Heart left ventricle (tissue), 16 donors: ENCODE measurements at regions not wholly inside any gene's neighbourhood (a gene's known extent, or its start where the extent isn't known, plus 50 kb on each side); places are given as distances from the start of the nearest gene placed in this dataset.

Source experiments
- ATAC-seq, 4 donors: fragments of 200-7000 bp; cut with Tn5 transposase; one replicate each; pipeline ENCODE4 v1.9.1; 2020 to 2022; ENCODE audit warnings: moderate library complexity in 4 of 4, mild to moderate bottlenecking in 3 of 4, moderate number of reproducible peaks in 1 of 4
- DNase-seq, 5 donors: peaks; one replicate each; pipeline ENCODE4 v3.0.0-alpha.2; 2020
- H3K27ac ChIP-seq, 12 donors: fragments of 200-600 bp; sonication (generic) in 4 of 12; one replicate each; pipeline versions ENCODE4 v1.5.0 to v1.8.0; 2016 to 2022; ENCODE audit warnings: mild to moderate bottlenecking in 2 of 12
- H3K27me3 ChIP-seq, 9 donors: fragments of 200-600 bp; sonication (generic) in 2 of 9; one replicate each; pipeline versions ENCODE4 v1.5.1 to v1.8.0; 2016 to 2022; ENCODE audit warnings: mild to moderate bottlenecking in 3 of 9
- H3K36me3 ChIP-seq, 9 donors: fragments of 200-600 bp; sonication (generic) in 2 of 9; one replicate each; pipeline versions ENCODE4 v1.5.0 to v1.8.0; 2018 to 2022; ENCODE audit warnings: mild to moderate bottlenecking in 2 of 9
- H3K4me1 ChIP-seq, 12 donors: fragments of 200-600 bp; sonication (generic) in 4 of 12; one replicate each; pipeline versions ENCODE4 v1.5.0 to v1.8.0; 2016 to 2022; ENCODE audit warnings: mild to moderate bottlenecking in 3 of 12
- H3K4me3 ChIP-seq, 12 donors: fragments of 200-600 bp; sonication (generic) in 4 of 12; one replicate each; pipeline versions ENCODE4 v1.5.0 to v1.8.0; 2017 to 2022; ENCODE audit warnings: mild to moderate bottlenecking in 9 of 12, moderate library complexity in 4 of 12
- H3K9me3 ChIP-seq, 12 donors: fragments of 200-600 bp; sonication (generic) in 4 of 12; one replicate each; pipeline versions ENCODE4 v1.5.0 to v1.8.0; 2016 to 2022; ENCODE audit warnings: mild to moderate bottlenecking in 1 of 12
- CTCF ChIP-seq, 12 donors: fragments of 200-600 bp; sonication (generic) in 4 of 12; IDR thresholded peaks; one replicate each; pipeline versions ENCODE4 v1.5.0 to v1.8.0; 2018 to 2022; ENCODE audit warnings: antibody characterized with exemption in 12 of 12, mild to moderate bottlenecking in 5 of 12
- POLR2A ChIP-seq, 2 donors: fragments of 450-650 bp; IDR thresholded peaks; one replicate each; pipeline ENCODE4 v1.6.1; 2017; ENCODE audit warnings: antibody characterized with exemption in 2 of 2, mild to moderate bottlenecking in 2 of 2, moderate library complexity in 2 of 2
- WGBS, 4 donors: extraction: QIAGEN DNeasy Blood & Tissue Kit in 2 of 4; methylation state at CpG; one replicate each; pipeline versions ENCODE4 v1.1.5 to v1.1.7; 2013 to 2018; 5-methylcytosine and 5-hydroxymethylcytosine counted together
- intact Hi-C, 10 donors: fragments of 100-400 bp; cut with DNase I; formaldehyde crosslinking; loops; one replicate each; pipeline versions ENCODE4 v1.11.1 to v1.14.2; 2022
- donor health status: ischemic (EF 13 %, LVEDD 7.1; RV severe dilation, severe dysfunction).
- donor health status: healthy with polysubstance abuse.
- donor health status: DM: no; HTN: yes; CAD: no.
- donor health status: DM: no; HTN: no; CAD: no.
- donor health status: ischemic (EF 25% LVEDD 6.9; RV normal size, moderate dysfunction).
- donor health status: ischemic (EF 25% LVEDD 5.7; RV mildly dilated, moderate dysfunction).
- donor health status: healthy.
- donor health status: DM: yes; HTN: yes; CAD: no.
- donor health status: ischemic (EF 35%, LVEDD 5.7; RV mildly dilated, moderate dysfunction).
- donor health status: nonischemic (EF 11% LVEDD 7.7; RV severe dilation, severe dysfunction).
- donor health status: DM: yes; HTN: yes; CAD: no.
- donor health status: PGD.
- donor health status: ischemic (EF 29% LVEDD 5.4; RV normal size, mild dysfunction).
- donor health status: nonischemic (EF 23%, LVEDD 6.1; RV moderate dilation, normal function).

GRCh38 chr20:61129311-61129710 is 122.8 kb upstream of the CDH4 start:
- H3K27me3 ChIP-seq = peaks cover 0 to 36% (median 0%) of the 10 kb centered on the region in 9 donors
- H3K4me3 ChIP-seq = no peak overlapping the region
- TF ChIP-seq CTCF (IDR thresholded peaks at IDR 0.05) (no peak), POLR2A (IDR thresholded peaks at IDR 0.05) (no peak)
- DNase-seq (no peak), ATAC-seq (no peak)
- H3K4me1 ChIP-seq = no peaks in the 10 kb centered on the region
- no peaks in the 10 kb centered on the region for H3K36me3 ChIP-seq
- intact Hi-C loops = loop anchor here in 5 of 10 donors (10.0 kb wide), 3 partner anchors 275 to 1075 kb away; no protein-coding TSS in a partner anchor
- WGBS, 4 donors = 39 to 45% (median 42%) methylated on average over 12 of the region's 12 CpGs
- H3K9me3 ChIP-seq = no peaks in the 10 kb centered on the region
- no peak overlapping the region for H3K27ac ChIP-seq

GRCh38 chr20:61130156-61130555 is 121.9 kb upstream of the CDH4 start:
- TF ChIP-seq CTCF (IDR thresholded peaks at IDR 0.05) = no peak
- no peak for TF ChIP-seq POLR2A (IDR thresholded peaks at IDR 0.05)
- intact Hi-C loops = no loop called here
- Histone ChIP-seq H3K36me3 (no peaks in the 10 kb centered on the region), H3K27ac (no peak overlapping the region), H3K9me3 (no peaks in the 10 kb centered on the region), H3K27me3 (peaks cover 0 to 39% (median 0%) of the 10 kb centered on the region in 9 donors), H3K4me3 (no peak overlapping the region), H3K4me1 (no peaks in the 10 kb centered on the region)
- no peak for ATAC-seq
- no peak for DNase-seq
- 78 to 94% (median 87%) methylated on average over 7 of the region's 7 CpGs for WGBS, 4 donors

GRCh38 chr20:61131944-61132343 is 120.1 kb upstream of the CDH4 start:
- ATAC-seq (no peak), DNase-seq (no peak)
- Histone ChIP-seq H3K4me3 (no peak overlapping the region), H3K4me1 (no peaks in the 10 kb centered on the region), H3K27ac (no peak overlapping the region), H3K27me3 (peaks cover 0 to 54% (median 3%) of the 10 kb centered on the region in 9 donors), H3K9me3 (no peaks in the 10 kb centered on the region), H3K36me3 (no peaks in the 10 kb centered on the region)
- TF ChIP-seq POLR2A (IDR thresholded peaks at IDR 0.05) = no peak
- TF ChIP-seq CTCF (IDR thresholded peaks at IDR 0.05) = no peak
- 80 to 88% (median 80%) methylated on average over 9 of the region's 9 CpGs for WGBS, 4 donors
- intact Hi-C loops = no loop called here

- intact Hi-C loops = no loop called here
- ATAC-seq (no peak), DNase-seq (no peak)
- Histone ChIP-seq H3K4me3 (no peak overlapping the region), H3K36me3 (no peaks in the 10 kb centered on the region), H3K9me3 (no peaks in the 10 kb centered on the region), H3K4me1 (no peaks in the 10 kb centered on the region), H3K27me3 (peaks cover 0 to 58% (median 3%) of the 10 kb centered on the region in 9 donors), H3K27ac (no peak overlapping the region)
- TF ChIP-seq CTCF (IDR thresholded peaks at IDR 0.05) (no peak), POLR2A (IDR thresholded peaks at IDR 0.05) (no peak)
- WGBS, 4 donors = 82 to 86% (median 83%) methylated on average over 6 of the region's 6 CpGs
Measured at GRCh38 chr20:61133611-61134010, 118.5 kb upstream of the CDH4 start.
